GM19025 (cell line): ENCODE measurements at regions not wholly inside any gene's neighbourhood (a gene's known extent, or its start where the extent isn't known, plus 50 kb on each side); places are given as distances from the start of the nearest gene placed in this dataset.

Source experiments
- ATAC-seq: cut with Tn5 transposase; IDR thresholded peaks from one replicate; pipeline ENCODE4 v1.9.1; 2021; ENCODE audit warnings: mild to moderate bottlenecking, low read depth, moderate library complexity; ENCODE audit not compliant: unreplicated experiment

- no peak for ATAC-seq
These were observed 67.7 kb upstream of the JCAD start for GRCh38 chr10:30127120-30127541.

DNA sequence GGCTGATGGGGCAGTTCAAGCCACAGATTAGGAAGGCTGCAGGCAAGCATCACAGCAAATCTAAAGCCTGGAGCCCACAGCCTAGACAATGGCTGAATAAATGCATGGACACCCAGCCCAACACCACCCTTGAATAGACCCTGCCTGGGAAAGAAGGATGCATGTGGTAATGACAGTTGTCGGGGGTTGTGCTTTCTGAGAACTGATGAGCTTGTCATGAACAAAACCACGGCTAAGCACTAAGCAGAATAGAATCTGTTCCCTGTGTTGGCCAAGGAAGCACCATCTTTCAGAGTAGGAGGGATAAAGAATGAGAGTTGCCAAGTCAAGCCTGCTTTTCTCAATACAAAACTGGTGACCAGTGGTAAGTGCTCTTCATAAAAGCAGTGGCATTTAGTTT lies 66.1 kb upstream of the JCAD start:
- ATAC-seq: no peak

DNA sequence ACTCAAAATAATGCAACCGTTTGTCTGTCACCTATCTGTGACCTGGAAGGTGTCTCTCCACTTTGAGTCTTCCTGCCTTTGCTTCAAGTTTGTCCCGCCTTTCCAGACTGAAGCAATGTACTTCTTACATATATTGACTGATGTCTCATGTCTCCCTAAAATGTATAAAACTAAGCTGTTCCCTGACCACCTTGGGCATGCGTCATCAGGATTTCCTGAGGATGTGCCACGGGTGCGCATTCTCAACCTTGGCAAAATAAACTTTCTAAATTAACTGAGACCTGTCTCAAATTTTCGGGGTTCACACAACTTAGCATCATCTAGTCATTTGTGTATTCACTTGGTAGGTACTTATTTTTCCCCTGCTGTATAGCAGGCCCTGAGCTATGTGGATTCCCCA lies 65.3 kb upstream of the JCAD start:
- no peak for ATAC-seq

GRCh38 chr10:30121401-30121800 lies 62.0 kb upstream of the JCAD start:
- no peak for ATAC-seq

DNA sequence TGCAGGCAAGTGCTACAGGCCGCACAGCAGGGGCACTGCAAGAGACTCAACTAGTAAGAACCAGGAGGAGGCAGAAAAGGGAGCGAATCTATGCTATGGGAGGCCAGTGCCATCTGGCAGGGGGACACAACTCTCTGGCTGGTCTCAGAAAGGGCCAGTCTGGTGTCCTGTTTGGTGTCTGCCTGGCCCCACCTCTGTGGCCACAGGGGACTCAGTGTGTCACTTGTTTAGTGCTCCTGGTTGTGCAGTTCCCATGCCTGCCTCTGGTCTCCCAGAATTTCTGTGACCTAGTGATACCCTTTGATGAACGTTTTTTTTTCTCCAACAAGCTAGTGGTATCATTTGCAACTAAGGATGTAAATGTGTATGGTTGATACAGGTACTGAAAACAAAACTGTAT lies 59.2 kb upstream of the JCAD start:
- ATAC-seq: no peak

DNA sequence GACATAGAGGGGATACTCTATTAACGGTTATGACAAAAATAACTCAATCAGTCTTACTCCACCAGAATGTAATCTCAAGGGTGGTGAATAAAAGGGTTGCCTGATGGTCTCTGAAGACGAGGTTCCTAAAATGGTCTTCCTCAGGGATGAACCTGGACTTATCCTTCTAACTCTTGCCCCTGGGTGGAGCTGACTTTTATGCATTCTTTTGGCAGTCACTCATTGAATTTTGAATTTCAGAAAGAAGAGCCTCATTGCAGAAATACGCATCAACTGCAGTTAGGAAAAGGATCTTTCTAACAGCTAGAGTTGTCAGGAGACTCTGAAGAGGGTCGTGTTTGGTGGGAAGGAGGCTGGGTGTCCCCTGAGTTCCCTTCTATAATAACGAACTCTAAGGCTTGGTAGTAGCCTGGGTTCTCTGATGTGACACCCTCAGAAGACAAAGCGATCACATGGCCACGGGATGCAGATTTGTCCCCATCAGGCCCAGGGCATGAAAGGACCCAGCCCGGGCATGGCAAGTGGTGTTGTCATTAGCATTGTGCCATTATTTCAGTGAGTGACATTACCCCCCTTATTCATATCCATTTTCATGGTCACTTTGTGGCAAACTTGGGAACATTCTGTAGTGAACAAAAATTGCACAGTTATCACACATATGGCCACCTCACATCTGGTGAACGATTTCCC lies 58.6 kb upstream of the JCAD start:
- no peak for ATAC-seq

DNA sequence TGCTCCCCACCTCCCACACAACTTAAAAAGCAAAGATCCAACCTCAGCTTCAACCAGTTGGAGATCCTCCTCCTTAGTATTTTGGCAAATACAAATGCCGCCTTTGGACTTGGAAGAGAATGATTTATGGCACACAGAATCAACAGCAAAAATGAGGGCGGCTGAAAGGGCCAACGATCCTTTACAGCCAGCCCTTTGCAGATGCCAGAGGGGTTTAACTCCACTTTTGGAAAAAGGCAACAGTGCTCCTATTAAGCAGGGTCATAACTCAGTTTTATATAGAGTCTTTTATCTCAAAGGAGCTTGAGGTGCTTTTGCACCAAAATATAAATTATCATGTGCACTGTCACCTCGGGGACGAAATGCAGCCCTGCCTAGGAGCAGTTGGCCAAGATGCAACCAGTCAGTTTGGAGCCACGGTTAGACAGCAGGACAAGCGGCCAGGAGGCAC lies 56.7 kb upstream of the JCAD start:
- no peak for ATAC-seq

GRCh38 chr10:30115626-30115940 lies 56.2 kb upstream of the JCAD start:
- ATAC-seq: no peak

- ATAC-seq: no peak
These were observed 55.7 kb upstream of the JCAD start for GRCh38 chr10:30114881-30115625.

DNA sequence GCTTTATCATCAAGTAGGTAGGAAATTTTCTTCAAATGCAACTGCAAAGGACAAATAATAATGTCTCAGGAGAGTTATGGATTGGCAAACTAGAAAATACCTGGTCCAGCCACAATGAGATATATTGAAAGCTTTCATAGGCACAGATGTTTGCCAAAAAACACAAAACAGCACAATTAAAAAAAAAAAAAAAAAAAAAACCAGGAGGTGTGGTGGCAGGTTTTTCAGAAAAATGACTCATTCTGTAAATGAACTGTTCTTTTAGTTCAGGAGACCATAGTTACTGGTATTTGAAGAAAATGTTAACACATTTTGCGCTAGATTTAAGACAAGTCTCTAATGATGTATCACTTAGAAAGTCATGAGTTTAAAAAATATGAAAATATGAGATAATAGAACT lies 55.0 kb upstream of the JCAD start:
- no peak for ATAC-seq

DNA sequence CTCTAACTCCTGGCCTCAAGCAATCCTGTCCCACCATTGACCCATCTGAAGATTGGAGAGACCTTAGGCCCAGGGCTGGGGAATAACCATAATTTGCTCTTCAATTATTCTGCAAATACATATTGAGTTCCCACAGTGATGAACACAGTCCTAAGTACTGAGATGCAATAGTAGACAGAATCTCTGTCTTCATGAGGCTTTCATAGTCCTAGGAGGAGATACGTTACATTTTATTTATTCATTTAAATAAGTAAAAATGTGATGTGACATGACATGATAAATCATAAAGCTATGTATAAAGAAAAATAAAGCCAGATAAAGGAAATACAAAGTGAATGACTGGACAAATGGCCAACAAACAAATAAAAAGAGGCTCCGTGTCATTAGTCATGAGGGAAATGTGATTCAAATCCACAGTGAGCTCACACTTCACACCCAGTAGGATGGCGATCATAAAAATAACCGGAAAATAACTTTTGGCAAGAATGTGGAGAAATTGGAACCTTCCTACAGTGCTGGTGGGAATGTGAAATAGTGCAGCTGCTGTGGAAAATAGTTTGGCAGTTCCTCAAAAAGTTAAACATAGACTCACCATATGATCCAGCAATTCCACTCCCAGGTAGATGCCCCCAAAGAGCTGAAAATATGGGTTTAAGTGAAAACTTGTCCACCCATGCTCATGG lies 52.1 kb upstream of the JCAD start:
- ATAC-seq: no peak
